Panc1 (cell line): ENCODE measurements at regions not wholly inside any gene's neighbourhood (a gene's known extent, or its start where the extent isn't known, plus 50 kb on each side); places are given as distances from the start of the nearest gene placed in this dataset.

Experiments
- ATAC-seq: fragments of 200-7000 bp; cut with Tn5 transposase; 2 replicates; pipeline ENCODE4 v1.9.1; 2020; ENCODE audit warnings: mild to moderate bottlenecking, moderate library complexity
- BruUV-seq: library from RNA; stranded (reverse); fragments of 400-500 nt; replicated peaks from 2 replicates; lab custom pipeline; 2021; lab: Mats Ljungman, UMichigan
- CTCF ChIA-PET: fragments of 300-600 bp; sonication (Branson Sonifier 250); formaldehyde crosslinking; loops from one replicate; lab custom pipeline; 2022; ENCODE audit warnings: antibody characterized with exemption; lab: Charles Lee
- POLR2A ChIA-PET: fragments of 300-600 bp; sonication (Branson Sonifier 250); formaldehyde crosslinking; loops from one replicate; lab custom pipeline; 2022; ENCODE audit warnings: antibody characterized with exemption; lab: Charles Lee
- DNase-seq: peaks from one replicate; pipeline ENCODE4 v3.0.0-alpha.2; 2010; ENCODE audit warnings: low read depth, low spot score
- H3K27ac ChIP-seq: 2 replicates; pipeline ENCODE4 v1.5.1; 2011; ENCODE audit warnings: mild to moderate bottlenecking, low read length, inconsistent platforms
- H3K27me3 ChIP-seq: fragments of 200-500 bp; sonication (Bioruptor generic); 2 replicates; pipeline ENCODE4 v1.6.0; 2014; ENCODE audit warnings: low read length, inconsistent platforms; ENCODE audit not compliant: control insufficient read depth, insufficient read depth
- H3K36me3 ChIP-seq: fragments of 200-500 bp; sonication (Bioruptor generic); 2 replicates; pipeline ENCODE4 v1.5.1; 2014; ENCODE audit warnings: inconsistent platforms, mild to moderate bottlenecking, low read length, moderate library complexity; ENCODE audit not compliant: control insufficient read depth, insufficient read depth
- H3K4me1 ChIP-seq: 2 replicates; pipeline ENCODE4 v1.5.1; 2011; ENCODE audit warnings: inconsistent platforms, mild to moderate bottlenecking, low read length, moderate library complexity; ENCODE audit not compliant: control insufficient read depth, insufficient read depth
- H3K4me3 ChIP-seq, 2 experiments: 2 replicates each; pipeline ENCODE4 v1.5.1; 2011 to 2012; ENCODE audit warnings: low read depth in 2 of 2, low read length in 2 of 2, mild to moderate bottlenecking in 2 of 2, inconsistent platforms in 1 of 2, moderate library complexity in 1 of 2
- H3K9me3 ChIP-seq: fragments of 200-500 bp; sonication (Bioruptor generic); 2 replicates; pipeline ENCODE4 v1.5.1; 2014; ENCODE audit warnings: low read depth, mild to moderate bottlenecking, inconsistent platforms, low read length, moderate library complexity; ENCODE audit not compliant: control insufficient read depth, insufficient read depth
- POLR2AphosphoS5 ChIP-seq: IDR thresholded peaks from 2 replicates; pipeline ENCODE4 v1.6.1; 2012; ENCODE audit warnings: mild to moderate bottlenecking, low read depth, low read length, moderate library complexity
- SIN3A ChIP-seq: IDR thresholded peaks from 2 replicates; pipeline ENCODE4 v1.6.1; 2012; ENCODE audit warnings: low read depth, mild to moderate bottlenecking, low read length, moderate library complexity, borderline replicate concordance; ENCODE audit not compliant: insufficient read depth
- TCF7L2 ChIP-seq: IDR thresholded peaks from 2 replicates; pipeline ENCODE4 v1.6.1; 2011; ENCODE audit warnings: mild to moderate bottlenecking, low read depth, low read length, inconsistent platforms
- in situ Hi-C: cut with HindIII; loops from 2 replicates; pipeline ENCODE4 v1.10.0; 2016; ENCODE audit warnings: low sequenced_read_pairs, low pct_unique_long_range_greater_than_20kb
- intact Hi-C: fragments of 100-400 bp; cut with micrococcal nuclease; formaldehyde crosslinking; loops from one replicate; pipeline ENCODE4 v1.10.0; 2022; ENCODE audit not compliant: unreplicated experiment
- TF ChIP-seq, protein P1 (sequence below): fragments of 450-650 bp; IDR thresholded peaks from 2 replicates; pipeline ENCODE4 v1.5.1; 2017; ENCODE audit warnings: mild to moderate bottlenecking
- TF ChIP-seq, protein P2 (sequence below), 2 experiments: IDR thresholded peaks; 2 replicates each; pipeline ENCODE4 v1.6.1; 2011 to 2012; ENCODE audit warnings: low read depth in 2 of 2, control low read depth in 1 of 2, low read length in 1 of 2, mild to moderate bottlenecking in 1 of 2, moderate library complexity in 1 of 2; ENCODE audit not compliant: insufficient read depth in 1 of 2

DNA sequence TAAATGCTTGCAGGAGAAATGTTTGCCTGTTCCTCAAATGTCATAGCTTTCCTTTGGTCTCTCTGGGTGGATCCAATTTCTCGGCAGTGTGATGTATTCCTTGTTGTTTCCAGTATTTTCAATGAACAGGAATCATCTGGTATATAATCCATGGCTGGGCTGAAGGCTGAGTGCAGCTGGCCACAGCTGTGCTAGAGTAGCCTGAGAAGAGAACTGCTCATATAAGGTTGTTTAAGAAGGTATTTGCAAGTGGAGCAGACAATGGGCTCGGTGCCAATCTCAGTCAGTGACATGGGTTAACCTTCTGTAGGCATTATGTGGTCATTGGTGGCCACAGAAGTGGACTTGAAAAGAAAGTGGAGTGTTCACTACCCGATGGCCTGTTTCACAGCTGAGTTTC is 390.3 kb downstream of the SPRY1 start:
- TF ChIP-seq POLR2AphosphoS5, result no peak
- TF ChIP-seq, protein P1, sequence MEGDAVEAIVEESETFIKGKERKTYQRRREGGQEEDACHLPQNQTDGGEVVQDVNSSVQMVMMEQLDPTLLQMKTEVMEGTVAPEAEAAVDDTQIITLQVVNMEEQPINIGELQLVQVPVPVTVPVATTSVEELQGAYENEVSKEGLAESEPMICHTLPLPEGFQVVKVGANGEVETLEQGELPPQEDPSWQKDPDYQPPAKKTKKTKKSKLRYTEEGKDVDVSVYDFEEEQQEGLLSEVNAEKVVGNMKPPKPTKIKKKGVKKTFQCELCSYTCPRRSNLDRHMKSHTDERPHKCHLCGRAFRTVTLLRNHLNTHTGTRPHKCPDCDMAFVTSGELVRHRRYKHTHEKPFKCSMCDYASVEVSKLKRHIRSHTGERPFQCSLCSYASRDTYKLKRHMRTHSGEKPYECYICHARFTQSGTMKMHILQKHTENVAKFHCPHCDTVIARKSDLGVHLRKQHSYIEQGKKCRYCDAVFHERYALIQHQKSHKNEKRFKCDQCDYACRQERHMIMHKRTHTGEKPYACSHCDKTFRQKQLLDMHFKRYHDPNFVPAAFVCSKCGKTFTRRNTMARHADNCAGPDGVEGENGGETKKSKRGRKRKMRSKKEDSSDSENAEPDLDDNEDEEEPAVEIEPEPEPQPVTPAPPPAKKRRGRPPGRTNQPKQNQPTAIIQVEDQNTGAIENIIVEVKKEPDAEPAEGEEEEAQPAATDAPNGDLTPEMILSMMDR, result no peak
- no peak for TF ChIP-seq SIN3A
- no peak for TF ChIP-seq TCF7L2
- TF ChIP-seq, protein P2, sequence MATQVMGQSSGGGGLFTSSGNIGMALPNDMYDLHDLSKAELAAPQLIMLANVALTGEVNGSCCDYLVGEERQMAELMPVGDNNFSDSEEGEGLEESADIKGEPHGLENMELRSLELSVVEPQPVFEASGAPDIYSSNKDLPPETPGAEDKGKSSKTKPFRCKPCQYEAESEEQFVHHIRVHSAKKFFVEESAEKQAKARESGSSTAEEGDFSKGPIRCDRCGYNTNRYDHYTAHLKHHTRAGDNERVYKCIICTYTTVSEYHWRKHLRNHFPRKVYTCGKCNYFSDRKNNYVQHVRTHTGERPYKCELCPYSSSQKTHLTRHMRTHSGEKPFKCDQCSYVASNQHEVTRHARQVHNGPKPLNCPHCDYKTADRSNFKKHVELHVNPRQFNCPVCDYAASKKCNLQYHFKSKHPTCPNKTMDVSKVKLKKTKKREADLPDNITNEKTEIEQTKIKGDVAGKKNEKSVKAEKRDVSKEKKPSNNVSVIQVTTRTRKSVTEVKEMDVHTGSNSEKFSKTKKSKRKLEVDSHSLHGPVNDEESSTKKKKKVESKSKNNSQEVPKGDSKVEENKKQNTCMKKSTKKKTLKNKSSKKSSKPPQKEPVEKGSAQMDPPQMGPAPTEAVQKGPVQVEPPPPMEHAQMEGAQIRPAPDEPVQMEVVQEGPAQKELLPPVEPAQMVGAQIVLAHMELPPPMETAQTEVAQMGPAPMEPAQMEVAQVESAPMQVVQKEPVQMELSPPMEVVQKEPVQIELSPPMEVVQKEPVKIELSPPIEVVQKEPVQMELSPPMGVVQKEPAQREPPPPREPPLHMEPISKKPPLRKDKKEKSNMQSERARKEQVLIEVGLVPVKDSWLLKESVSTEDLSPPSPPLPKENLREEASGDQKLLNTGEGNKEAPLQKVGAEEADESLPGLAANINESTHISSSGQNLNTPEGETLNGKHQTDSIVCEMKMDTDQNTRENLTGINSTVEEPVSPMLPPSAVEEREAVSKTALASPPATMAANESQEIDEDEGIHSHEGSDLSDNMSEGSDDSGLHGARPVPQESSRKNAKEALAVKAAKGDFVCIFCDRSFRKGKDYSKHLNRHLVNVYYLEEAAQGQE (IDR thresholded peaks at IDR 0.05; ENCODE audit: insufficient read depth in 1 of 2, low read depth in 2 of 2, low read length in 1 of 2), result no peak
- in situ Hi-C loops, result no loop called here
- intact Hi-C loops, result no loop called here
- ChIA-PET CTCF (no interaction called here), POLR2A (no interaction called here)
- Histone ChIP-seq H3K36me3 (no peaks in the 10 kb centered on the region), H3K27me3 (no peaks in the 10 kb centered on the region), H3K4me3 (no peak overlapping the region), H3K4me1 (no peaks in the 10 kb centered on the region), H3K9me3 (no peaks in the 10 kb centered on the region), H3K27ac (no peak overlapping the region)
- no TSS peak for BruUV-seq
- no peak for DNase-seq
- ATAC-seq, result no peak

DNA sequence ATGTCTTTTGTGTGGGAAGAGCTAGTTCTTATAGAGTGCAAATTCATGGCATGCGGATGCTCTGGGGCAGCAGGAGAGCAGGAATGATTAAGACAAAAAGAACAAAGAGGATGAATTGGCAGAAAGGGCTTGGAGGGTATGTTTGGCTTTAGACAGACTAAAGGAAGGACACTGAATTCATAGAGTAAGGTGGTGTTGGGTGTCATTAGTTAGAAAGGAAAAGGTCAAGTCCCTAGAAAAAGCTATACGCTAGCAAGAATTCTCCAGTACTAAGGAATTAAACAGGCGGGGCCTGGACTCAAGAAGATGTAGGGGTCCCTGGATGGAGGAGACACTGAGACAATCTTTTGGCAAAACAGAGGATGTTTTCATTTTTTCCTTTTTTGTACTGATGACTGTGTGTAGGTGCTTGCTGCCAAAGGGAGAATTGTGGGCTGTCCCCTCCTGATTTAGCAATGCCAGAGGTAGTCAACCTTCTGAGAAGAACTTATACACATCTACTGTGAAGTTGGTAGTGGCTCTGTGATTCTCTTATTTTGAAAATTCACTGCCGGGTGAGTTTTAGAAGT is 391.0 kb downstream of the SPRY1 start:
- intact Hi-C loops, result no loop called here
- in situ Hi-C loops, result no loop called here
- Histone ChIP-seq H3K4me1 (no peaks in the 10 kb centered on the region), H3K27ac (no peak overlapping the region), H3K27me3 (no peaks in the 10 kb centered on the region), H3K36me3 (no peaks in the 10 kb centered on the region), H3K9me3 (no peaks in the 10 kb centered on the region), H3K4me3 (no peak overlapping the region)
- no peak for ATAC-seq
- ChIA-PET POLR2A (no interaction called here), CTCF (no interaction called here)
- DNase-seq, result no peak
- TF ChIP-seq TCF7L2 (no peak), POLR2AphosphoS5 (no peak), SIN3A (no peak)
- TF ChIP-seq, protein P2 (IDR thresholded peaks at IDR 0.05; ENCODE audit: insufficient read depth in 1 of 2, low read depth in 2 of 2, low read length in 1 of 2), result no peak
- TF ChIP-seq, protein P1, result no peak
- BruUV-seq, result no TSS peak
